CD14-positive monocyte (primary cell): ENCODE measurements at regions not wholly inside any gene's neighbourhood (a gene's known extent, or its start where the extent isn't known, plus 50 kb on each side); places are given as distances from the start of the nearest gene placed in this dataset.

ENCODE experiments used
- DNase-seq, 3 donors: peaks; one replicate each; pipeline ENCODE4 v3.0.0-alpha.2; 2011 to 2022
- H2AFZ ChIP-seq: 2 replicates; pipeline ENCODE4 v1.6.0; 2012; ENCODE audit warnings: mild to moderate bottlenecking, low read depth, low read length, inconsistent platforms; ENCODE audit not compliant: insufficient read depth, poor library complexity, severe bottlenecking
- H3K27ac ChIP-seq, 2 donors: 1 replicate in 1 of 2; 2 replicates in 1 of 2; pipeline ENCODE4 v1.5.1; 2012 to 2013; ENCODE audit warnings: low read length in 2 of 2, control low read depth in 1 of 2, inconsistent platforms in 1 of 2, low read depth in 1 of 2, mild to moderate bottlenecking in 1 of 2
- H3K27me3 ChIP-seq, 2 donors: one replicate each; pipeline versions ENCODE4 v1.6.0 to v1.6.1; 2011 to 2013; ENCODE audit warnings: low read length in 2 of 2; ENCODE audit not compliant: control insufficient read depth in 2 of 2, insufficient read depth in 2 of 2
- H3K36me3 ChIP-seq, 2 donors: replicated peaks in 1 of 2; 1 replicate in 1 of 2; 2 replicates in 1 of 2; pipeline versions ENCODE4 v1.5.1 to v1.6.1; 2012 to 2013; ENCODE audit warnings: low read length in 2 of 2, control low read depth in 1 of 2, inconsistent platforms in 1 of 2, mild to moderate bottlenecking in 1 of 2; ENCODE audit not compliant: insufficient read depth in 2 of 2, control insufficient read depth in 1 of 2
- H3K4me1 ChIP-seq, 2 donors: 1 replicate in 1 of 2; 2 replicates in 1 of 2; pipeline versions ENCODE4 v1.5.1 to v1.6.1; 2012 to 2013; ENCODE audit warnings: low read length in 2 of 2, control low read depth in 1 of 2, inconsistent platforms in 1 of 2, mild to moderate bottlenecking in 1 of 2, moderate library complexity in 1 of 2; ENCODE audit not compliant: insufficient read depth in 2 of 2, control insufficient read depth in 1 of 2
- H3K4me2 ChIP-seq: replicated peaks from 2 replicates; pipeline ENCODE3; 2012; ENCODE audit warnings: low read length, moderate library complexity, mild to moderate bottlenecking; ENCODE audit not compliant: poor library complexity, severe bottlenecking; ENCODE audit errors: extremely low read depth
- H3K4me3 ChIP-seq, 3 experiments: fragments of 200-600 bp in 1 of 3; sonication (generic) in 1 of 3; replicated peaks in 1 of 3; 1 replicate in 2 of 3; 2 replicates in 1 of 3; pipeline ENCODE4 v1.5.1; 2011 to 2013; ENCODE audit warnings: low read length in 3 of 3, mild to moderate bottlenecking in 3 of 3, control low read depth in 2 of 3, low read depth in 2 of 3, inconsistent platforms in 1 of 3, moderate library complexity in 1 of 3
- H3K79me2 ChIP-seq: 2 replicates; pipeline ENCODE4 v1.6.0; 2012; ENCODE audit warnings: mild to moderate bottlenecking, control low read depth, inconsistent platforms, low read length, moderate library complexity; ENCODE audit not compliant: insufficient read depth
- H3K9ac ChIP-seq: 2 replicates; pipeline ENCODE4 v1.6.0; 2017; ENCODE audit warnings: low read length, mild to moderate bottlenecking; ENCODE audit not compliant: insufficient read depth, poor library complexity, severe bottlenecking
- H3K9me3 ChIP-seq, 2 donors: replicated peaks in 1 of 2; 1 replicate in 1 of 2; 2 replicates in 1 of 2; pipeline versions ENCODE4 v1.5.1 to v1.6.1; 2012 to 2013; ENCODE audit warnings: low read length in 2 of 2, control low read depth in 1 of 2; ENCODE audit not compliant: control insufficient read depth in 1 of 2, insufficient read depth in 1 of 2
- H4K20me1 ChIP-seq: 2 replicates; pipeline ENCODE4 v1.6.0; 2012; ENCODE audit warnings: mild to moderate bottlenecking, low read length, control low read depth, moderate library complexity; ENCODE audit not compliant: insufficient read depth
- H3K27ac Mint-ChIP-seq, 7 donors: one replicate each; pipeline ENCODE4 v1.8.0; 2020; ENCODE audit warnings: mild to moderate bottlenecking in 7 of 7, mixed read lengths in 7 of 7, moderate library complexity in 6 of 7, inconsistent platforms in 2 of 7
- H3K27me3 Mint-ChIP-seq, 3 donors: one replicate each; pipeline ENCODE4 v1.8.0; 2021 to 2022; ENCODE audit warnings: low read depth in 3 of 3, mild to moderate bottlenecking in 3 of 3, mixed read lengths in 3 of 3, moderate library complexity in 3 of 3, inconsistent platforms in 1 of 3
- H3K36me3 Mint-ChIP-seq, 2 donors: one replicate each; pipeline ENCODE4 v1.8.0; 2020; ENCODE audit warnings: mixed read lengths in 2 of 2, inconsistent platforms in 1 of 2, mild to moderate bottlenecking in 1 of 2
- H3K4me1 Mint-ChIP-seq: one replicate; pipeline ENCODE4 v1.8.0; 2020; ENCODE audit warnings: mild to moderate bottlenecking, mixed read lengths
- H3K4me3 Mint-ChIP-seq, 2 donors: one replicate each; pipeline ENCODE4 v1.8.0; 2020; ENCODE audit warnings: mild to moderate bottlenecking in 2 of 2, mixed read lengths in 2 of 2, moderate library complexity in 1 of 2
- H3K9me3 Mint-ChIP-seq, 7 donors: one replicate each; pipeline ENCODE4 v1.8.0; 2020 to 2022; ENCODE audit warnings: mixed read lengths in 7 of 7, mild to moderate bottlenecking in 6 of 7, moderate library complexity in 6 of 7, inconsistent platforms in 2 of 7
- CTCF ChIP-seq: fragments of 200-600 bp; IDR thresholded peaks from one replicate; pipeline ENCODE4 v1.8.0; 2022; ENCODE audit warnings: antibody characterized with exemption, mild to moderate bottlenecking
- WGBS: methylation state at CpG from one replicate; pipeline ENCODE4 v1.1.5; 2013; ENCODE audit warnings: missing lambda C conversion rate; ENCODE audit not compliant: insufficient coverage; 5-methylcytosine and 5-hydroxymethylcytosine counted together
- intact Hi-C, 2 donors: fragments of 100-400 bp; cut with micrococcal nuclease; formaldehyde crosslinking; loops; one replicate each; pipeline versions ENCODE4 v1.15.0 to v1.15.1; 2023

- H3K36me3 Mint-ChIP-seq: no peaks in the 10 kb centered on the region
- H3K36me3 ChIP-seq: no peaks in the 10 kb centered on the region
- no peaks in the 10 kb centered on the region for H4K20me1 ChIP-seq
- no peak overlapping the region for H2AFZ ChIP-seq
- no peak overlapping the region for H3K27ac ChIP-seq
- intact Hi-C loops: no loop called here
- H3K4me3 ChIP-seq: no peak overlapping the region
- peaks cover 1 to 6% (median 2%) of the 10 kb centered on the region in 3 donors for H3K27me3 Mint-ChIP-seq
- peaks cover 0 to 2% (median 0%) of the 10 kb centered on the region in 7 donors for H3K9me3 Mint-ChIP-seq
- no peak overlapping the region for H3K27ac Mint-ChIP-seq
- H3K4me1 Mint-ChIP-seq: no peaks in the 10 kb centered on the region
- no peak overlapping the region for H3K9ac ChIP-seq
- H3K4me1 ChIP-seq: no peaks in the 10 kb centered on the region
- H3K27me3 ChIP-seq: no peaks in the 10 kb centered on the region
- WGBS: 78% methylated on average over 3 of the region's 3 CpGs
- no peak for TF ChIP-seq CTCF
- H3K4me3 Mint-ChIP-seq: no peak overlapping the region
- H3K4me2 ChIP-seq: no peak overlapping the region
- DNase-seq: no peak
- H3K79me2 ChIP-seq: no peaks in the 10 kb centered on the region
- no peaks in the 10 kb centered on the region for H3K9me3 ChIP-seq
Observed at GRCh38 chr6:3573670-3574069, 116.8 kb upstream of the SLC22A23 start.

GRCh38 chr6:3571836-3572235, 115.0 kb upstream of the SLC22A23 start:
- Histone ChIP-seq H3K27ac (no peak overlapping the region), H3K4me2 (no peak overlapping the region), H3K4me1 (no peaks in the 10 kb centered on the region), H3K79me2 (no peaks in the 10 kb centered on the region), H4K20me1 (no peaks in the 10 kb centered on the region), H3K9ac (no peak overlapping the region), H3K27me3 (no peaks in the 10 kb centered on the region), H3K9me3 (no peaks in the 10 kb centered on the region), H2AFZ (no peak overlapping the region), H3K4me3 (no peak overlapping the region), H3K36me3 (no peaks in the 10 kb centered on the region)
- WGBS: 79% methylated on average over 7 of the region's 9 CpGs
- H3K36me3 Mint-ChIP-seq: no peaks in the 10 kb centered on the region
- no peak overlapping the region for H3K27ac Mint-ChIP-seq
- no peaks in the 10 kb centered on the region for H3K9me3 Mint-ChIP-seq
- no peak for TF ChIP-seq CTCF
- H3K4me3 Mint-ChIP-seq: no peak overlapping the region
- no peaks in the 10 kb centered on the region for H3K4me1 Mint-ChIP-seq
- no peak for DNase-seq
- peaks cover 0 to 6% (median 1%) of the 10 kb centered on the region in 3 donors for H3K27me3 Mint-ChIP-seq
- intact Hi-C loops: no loop called here
